Heart right ventricle (tissue), 16 donors: ENCODE measurements at regions not wholly inside any gene's neighbourhood (a gene's known extent, or its start where the extent isn't known, plus 50 kb on each side); places are given as distances from the start of the nearest gene placed in this dataset.

Experiments used
- ATAC-seq, 8 donors: fragments of 200-7000 bp; cut with Tn5 transposase; one replicate each; pipeline ENCODE4 v1.9.1; 2020; ENCODE audit warnings: mild to moderate bottlenecking in 8 of 8, moderate library complexity in 8 of 8, moderate number of reproducible peaks in 1 of 8
- DNase-seq, 2 donors: peaks; one replicate each; pipeline ENCODE4 v3.0.0-alpha.2; 2020
- H3K27ac ChIP-seq, 10 donors: fragments of 200-600 bp; sonication (generic) in 2 of 10; one replicate each; pipeline versions ENCODE4 v1.5.0 to v1.8.0; 2020 to 2022; ENCODE audit warnings: mild to moderate bottlenecking in 3 of 10
- H3K27me3 ChIP-seq, 7 donors: fragments of 200-600 bp; one replicate each; pipeline ENCODE4 v1.8.0; 2021 to 2022; ENCODE audit warnings: mild to moderate bottlenecking in 2 of 7
- H3K36me3 ChIP-seq, 9 donors: fragments of 200-600 bp; sonication (generic) in 1 of 9; one replicate each; pipeline versions ENCODE4 v1.5.0 to v1.8.0; 2020 to 2022; ENCODE audit warnings: mild to moderate bottlenecking in 2 of 9
- H3K4me1 ChIP-seq, 9 donors: fragments of 200-600 bp; sonication (generic) in 1 of 9; one replicate each; pipeline versions ENCODE4 v1.5.0 to v1.8.0; 2020 to 2022; ENCODE audit warnings: mild to moderate bottlenecking in 4 of 9
- H3K4me3 ChIP-seq, 10 donors: fragments of 200-600 bp; sonication (generic) in 2 of 10; one replicate each; pipeline versions ENCODE4 v1.5.0 to v1.8.0; 2020 to 2022; ENCODE audit warnings: mild to moderate bottlenecking in 7 of 10, moderate library complexity in 2 of 10
- H3K9me3 ChIP-seq, 11 donors: fragments of 200-600 bp in 10 of 11; sonication (generic) in 2 of 11; one replicate each; pipeline versions ENCODE4 v1.5.0 to v1.8.0; 2013 to 2022; ENCODE audit warnings: mild to moderate bottlenecking in 2 of 11, control low read depth in 1 of 11, moderate library complexity in 1 of 11
- WGBS, 2 donors: extraction: QIAGEN DNeasy Blood & Tissue Kit; methylation state at CpG; one replicate each; pipeline ENCODE4 v1.1.7; 2013; ENCODE audit warnings: inconsistent platforms in 1 of 2; 5-methylcytosine and 5-hydroxymethylcytosine counted together
- intact Hi-C, 10 donors: fragments of 100-400 bp; cut with DNase I; formaldehyde crosslinking; loops; one replicate each; pipeline versions ENCODE4 v1.11.1 to v1.14.2; 2022
- TF ChIP-seq, protein P1 (sequence below), 9 donors: fragments of 200-600 bp; sonication (generic) in 2 of 9; IDR thresholded peaks; one replicate each; pipeline versions ENCODE4 v1.5.0 to v1.8.0; 2021 to 2022; ENCODE audit warnings: antibody characterized with exemption in 9 of 9, mild to moderate bottlenecking in 5 of 9, moderate library complexity in 1 of 9
- donor health status: Arrhythmogenic right ventricular cardiomyopathy.
- donor health status: ischemic (EF 13 %, LVEDD 7.1; RV severe dilation, severe dysfunction).
- donor health status: healthy with polysubstance abuse.
- donor health status: DM: no; HTN: yes; CAD: no.
- donor health status: DM: no; HTN: no; CAD: no.
- donor health status: ischemic (EF 25% LVEDD 6.9; RV normal size, moderate dysfunction).
- donor health status: ischemic (EF 25% LVEDD 5.7; RV mildly dilated, moderate dysfunction).
- donor health status: healthy.
- donor health status: DM: yes; HTN: yes; CAD: no.
- donor health status: Ischemic cardiomyopathy.
- donor health status: ischemic (EF 35%, LVEDD 5.7; RV mildly dilated, moderate dysfunction).
- donor health status: nonischemic (EF 11% LVEDD 7.7; RV severe dilation, severe dysfunction).
- donor health status: DM: yes; HTN: yes; CAD: no.
- donor health status: PGD.
- donor health status: ischemic (EF 29% LVEDD 5.4; RV normal size, mild dysfunction).
- donor health status: nonischemic (EF 23%, LVEDD 6.1; RV moderate dilation, normal function).

GRCh38 chr10:121106611-121107010 lies 255.4 kb downstream of the WDR11 start:
- TF ChIP-seq, protein P1, sequence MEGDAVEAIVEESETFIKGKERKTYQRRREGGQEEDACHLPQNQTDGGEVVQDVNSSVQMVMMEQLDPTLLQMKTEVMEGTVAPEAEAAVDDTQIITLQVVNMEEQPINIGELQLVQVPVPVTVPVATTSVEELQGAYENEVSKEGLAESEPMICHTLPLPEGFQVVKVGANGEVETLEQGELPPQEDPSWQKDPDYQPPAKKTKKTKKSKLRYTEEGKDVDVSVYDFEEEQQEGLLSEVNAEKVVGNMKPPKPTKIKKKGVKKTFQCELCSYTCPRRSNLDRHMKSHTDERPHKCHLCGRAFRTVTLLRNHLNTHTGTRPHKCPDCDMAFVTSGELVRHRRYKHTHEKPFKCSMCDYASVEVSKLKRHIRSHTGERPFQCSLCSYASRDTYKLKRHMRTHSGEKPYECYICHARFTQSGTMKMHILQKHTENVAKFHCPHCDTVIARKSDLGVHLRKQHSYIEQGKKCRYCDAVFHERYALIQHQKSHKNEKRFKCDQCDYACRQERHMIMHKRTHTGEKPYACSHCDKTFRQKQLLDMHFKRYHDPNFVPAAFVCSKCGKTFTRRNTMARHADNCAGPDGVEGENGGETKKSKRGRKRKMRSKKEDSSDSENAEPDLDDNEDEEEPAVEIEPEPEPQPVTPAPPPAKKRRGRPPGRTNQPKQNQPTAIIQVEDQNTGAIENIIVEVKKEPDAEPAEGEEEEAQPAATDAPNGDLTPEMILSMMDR (IDR thresholded peaks at IDR 0.05), result no peak
- 75 to 77% methylated on average over 4 of the region's 4 CpGs for WGBS, 2 donors
- Histone ChIP-seq H3K4me3 (no peak overlapping the region), H3K27me3 (no peaks in the 10 kb centered on the region), H3K27ac (no peak overlapping the region), H3K36me3 (no peaks in the 10 kb centered on the region), H3K9me3 (peaks cover 0 to 5% (median 0%) of the 10 kb centered on the region in 11 donors), H3K4me1 (no peaks in the 10 kb centered on the region)
- no peak for ATAC-seq
- intact Hi-C loops, result no loop called here
- no peak for DNase-seq

DNA sequence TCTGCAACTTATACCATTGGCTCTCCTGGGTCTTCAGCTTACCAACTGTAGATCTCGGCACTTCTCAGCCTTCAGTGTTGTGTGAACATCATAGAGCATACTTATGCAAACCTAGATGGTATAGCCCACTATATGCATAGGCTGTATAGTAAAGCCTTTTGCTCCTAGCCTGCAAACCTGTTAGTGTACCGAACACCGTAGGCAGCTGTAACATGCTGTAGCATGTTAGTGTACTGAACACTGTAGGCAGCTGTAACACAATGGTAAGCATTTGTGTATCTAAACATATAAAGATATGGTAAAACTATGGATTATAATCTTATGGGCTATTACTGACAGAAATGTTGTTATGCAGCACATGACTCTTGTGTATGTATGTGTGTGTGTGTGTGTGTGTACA lies 256.9 kb downstream of the WDR11 start:
- Histone ChIP-seq H3K4me3 (no peak overlapping the region), H3K27ac (no peak overlapping the region), H3K36me3 (no peaks in the 10 kb centered on the region), H3K9me3 (peaks cover 0 to 5% (median 0%) of the 10 kb centered on the region in 11 donors), H3K4me1 (no peaks in the 10 kb centered on the region), H3K27me3 (peaks cover 0 to 5% (median 0%) of the 10 kb centered on the region in 7 donors)
- 95 to 96% methylated on average over 3 of the region's 3 CpGs for WGBS, 2 donors
- DNase-seq (no peak), ATAC-seq (no peak)
- intact Hi-C loops, result no loop called here
- TF ChIP-seq, protein P1 (IDR thresholded peaks at IDR 0.05), result no peak

- peaks cover 0 to 7% (median 0%) of the 10 kb centered on the region in 7 donors for H3K27me3 ChIP-seq
- H3K27ac ChIP-seq, result no peak overlapping the region
- no peak for DNase-seq
- peaks cover 0 to 5% (median 0%) of the 10 kb centered on the region in 11 donors for H3K9me3 ChIP-seq
- TF ChIP-seq, protein P1 (IDR thresholded peaks at IDR 0.05), result no peak
- H3K36me3 ChIP-seq, result no peaks in the 10 kb centered on the region
- intact Hi-C loops, result no loop called here
- no peak for ATAC-seq
- H3K4me3 ChIP-seq, result no peak overlapping the region
- H3K4me1 ChIP-seq, result no peaks in the 10 kb centered on the region
These were observed 259.2 kb downstream of the WDR11 start for GRCh38 chr10:121110369-121110768.

DNA sequence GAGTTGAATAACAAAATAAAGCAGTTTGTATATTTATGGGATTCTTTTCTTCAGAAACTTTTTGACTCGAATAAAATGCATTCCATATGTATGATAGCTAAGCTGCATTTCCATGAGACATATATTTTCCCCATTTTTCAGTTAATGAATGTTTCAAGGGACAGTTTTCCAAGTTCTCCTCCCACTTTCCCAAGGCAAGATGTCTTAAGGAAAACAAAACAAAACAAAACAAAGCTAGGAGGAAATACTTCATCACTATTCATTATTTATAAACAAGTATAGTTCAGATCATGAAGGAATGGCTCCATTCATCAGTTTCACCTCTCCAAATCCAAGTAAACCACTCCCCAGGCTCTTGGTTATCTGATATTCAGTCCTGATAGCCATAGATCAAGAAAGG lies 261.0 kb downstream of the WDR11 start:
- no peaks in the 10 kb centered on the region for H3K36me3 ChIP-seq
- no peak overlapping the region for H3K4me3 ChIP-seq
- 47 to 64% methylated on average over 1 of the region's 1 CpG for WGBS, 2 donors
- H3K27me3 ChIP-seq, result peaks cover 0 to 7% (median 4%) of the 10 kb centered on the region in 7 donors
- intact Hi-C loops, result no loop called here
- H3K4me1 ChIP-seq, result no peaks in the 10 kb centered on the region
- H3K9me3 ChIP-seq, result peaks cover 0 to 21% (median 3%) of the 10 kb centered on the region in 11 donors
- DNase-seq (no peak), ATAC-seq (no peak)
- no peak overlapping the region for H3K27ac ChIP-seq
- TF ChIP-seq, protein P1 (IDR thresholded peaks at IDR 0.05), result no peak
